ENCODE measurements at regions not wholly inside any gene's neighbourhood (a gene's known extent, or its start where the extent isn't known, plus 50 kb on each side); places are given as distances from the start of the nearest gene placed in this dataset.

- TF ChIP-seq, protein P1, sequence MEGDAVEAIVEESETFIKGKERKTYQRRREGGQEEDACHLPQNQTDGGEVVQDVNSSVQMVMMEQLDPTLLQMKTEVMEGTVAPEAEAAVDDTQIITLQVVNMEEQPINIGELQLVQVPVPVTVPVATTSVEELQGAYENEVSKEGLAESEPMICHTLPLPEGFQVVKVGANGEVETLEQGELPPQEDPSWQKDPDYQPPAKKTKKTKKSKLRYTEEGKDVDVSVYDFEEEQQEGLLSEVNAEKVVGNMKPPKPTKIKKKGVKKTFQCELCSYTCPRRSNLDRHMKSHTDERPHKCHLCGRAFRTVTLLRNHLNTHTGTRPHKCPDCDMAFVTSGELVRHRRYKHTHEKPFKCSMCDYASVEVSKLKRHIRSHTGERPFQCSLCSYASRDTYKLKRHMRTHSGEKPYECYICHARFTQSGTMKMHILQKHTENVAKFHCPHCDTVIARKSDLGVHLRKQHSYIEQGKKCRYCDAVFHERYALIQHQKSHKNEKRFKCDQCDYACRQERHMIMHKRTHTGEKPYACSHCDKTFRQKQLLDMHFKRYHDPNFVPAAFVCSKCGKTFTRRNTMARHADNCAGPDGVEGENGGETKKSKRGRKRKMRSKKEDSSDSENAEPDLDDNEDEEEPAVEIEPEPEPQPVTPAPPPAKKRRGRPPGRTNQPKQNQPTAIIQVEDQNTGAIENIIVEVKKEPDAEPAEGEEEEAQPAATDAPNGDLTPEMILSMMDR (IDR thresholded peaks at IDR 0.05) = no peak
- TF ChIP-seq TP53 (CRISPR knock-in tag; IDR thresholded peaks at IDR 0.05) (no peak), HOXB13 (CRISPR knock-in tag; IDR thresholded peaks at IDR 0.05; ENCODE audit: low read depth) (no peak), HOXA7 (CRISPR knock-in tag; IDR thresholded peaks at IDR 0.05) (no peak), GATA3 (IDR thresholded peaks at IDR 0.05; ENCODE audit: borderline replicate concordance) (no peak), MAX (IDR thresholded peaks at IDR 0.05) (no peak)
These were observed 489.5 kb downstream of the IRS1 start for GRCh38 chr2:226310146-226310545.

Measured in A549 (cell line).